BE2C (cell line): ENCODE measurements at regions not wholly inside any gene's neighbourhood (a gene's known extent, or its start where the extent isn't known, plus 50 kb on each side); places are given as distances from the start of the nearest gene placed in this dataset.

Experiments used
- DNase-seq: peaks from one replicate; pipeline ENCODE4 v3.0.0-alpha.2; 2020
- H3K27me3 ChIP-seq: fragments of 250-450 bp; sonication (Bioruptor Pico); 2 replicates; pipeline ENCODE4 v1.5.1; 2020; ENCODE audit warnings: mild to moderate bottlenecking
- H3K36me3 ChIP-seq: fragments of 250-450 bp; sonication (Bioruptor Pico); 2 replicates; pipeline ENCODE4 v1.5.1; 2020; ENCODE audit warnings: mild to moderate bottlenecking
- H3K4me1 ChIP-seq: fragments of 250-450 bp; sonication (Bioruptor Pico); 2 replicates; pipeline ENCODE4 v1.5.1; 2020
- H3K4me3 ChIP-seq: 2 replicates; pipeline ENCODE4 v1.5.1; 2011; ENCODE audit warnings: low read depth, low read length
- H3K9me3 ChIP-seq: fragments of 250-450 bp; sonication (Bioruptor Pico); 2 replicates; pipeline ENCODE4 v1.5.1; 2020
- CTCF ChIP-seq: IDR thresholded peaks from 2 replicates; pipeline ENCODE4 v1.5.1; 2012; ENCODE audit warnings: mild to moderate bottlenecking, low read depth, low read length

GRCh38 chr2:30055548-30055947 lies 91.3 kb upstream of the YPEL5 start:
- TF ChIP-seq CTCF = no peak
- Histone ChIP-seq H3K4me1 (no peaks in the 10 kb centered on the region), H3K9me3 (no peaks in the 10 kb centered on the region; the same call in 1 of the 2 replicates), H3K4me3 (no peak overlapping the region), H3K36me3 (no peaks in the 10 kb centered on the region), H3K27me3 (no peaks in the 10 kb centered on the region)
- no peak for DNase-seq

GRCh38 chr2:30060562-30060961 lies 86.2 kb upstream of the YPEL5 start:
- Histone ChIP-seq H3K4me3 (no peak overlapping the region), H3K4me1 (no peaks in the 10 kb centered on the region), H3K9me3 (no peaks in the 10 kb centered on the region; the same call in 1 of the 2 replicates), H3K36me3 (no peaks in the 10 kb centered on the region), H3K27me3 (no peaks in the 10 kb centered on the region)
- no peak for TF ChIP-seq CTCF
- no peak for DNase-seq

GRCh38 chr2:30068067-30068466 lies 78.7 kb upstream of the YPEL5 start:
- H3K4me1 ChIP-seq = no peaks in the 10 kb centered on the region
- DNase-seq = no peak
- H3K27me3 ChIP-seq = no peaks in the 10 kb centered on the region
- no peaks in the 10 kb centered on the region for H3K9me3 ChIP-seq
- no peak overlapping the region for H3K4me3 ChIP-seq
- no peaks in the 10 kb centered on the region for H3K36me3 ChIP-seq
- TF ChIP-seq CTCF = no peak

GRCh38 chr2:30072250-30072842 lies 74.5 kb upstream of the YPEL5 start:
- TF ChIP-seq CTCF = peak; percentile 96
- peak; percentile 84 for DNase-seq
- H3K4me1 ChIP-seq = no peaks in the 10 kb centered on the region

GRCh38 chr2:30073523-30073922 lies 73.3 kb upstream of the YPEL5 start:
- H3K27me3 ChIP-seq = no peaks in the 10 kb centered on the region
- H3K4me3 ChIP-seq = no peak overlapping the region

More at GRCh38 chr2:30072250-30072842, 74.5 kb upstream of the YPEL5 start:
- Histone ChIP-seq H3K4me3 (no peak overlapping the region), H3K36me3 (no peaks in the 10 kb centered on the region), H3K9me3 (no peaks in the 10 kb centered on the region), H3K27me3 (no peaks in the 10 kb centered on the region)

More at GRCh38 chr2:30073523-30073922, 73.3 kb upstream of the YPEL5 start:
- Histone ChIP-seq H3K4me1 (no peaks in the 10 kb centered on the region), H3K9me3 (no peaks in the 10 kb centered on the region), H3K36me3 (no peaks in the 10 kb centered on the region)
- no peak for DNase-seq
- TF ChIP-seq CTCF = no peak
